Fibroblast of villous mesenchyme (primary cell): ENCODE measurements at regions not wholly inside any gene's neighbourhood (a gene's known extent, or its start where the extent isn't known, plus 50 kb on each side); places are given as distances from the start of the nearest gene placed in this dataset.
"Not testable (repeated sequence)": the region's sequence is repeated elsewhere in the genome, so short reads cannot be mapped to it uniquely, and the experiment has no call there.

ENCODE experiments used
- DNase-seq: peaks from one replicate; pipeline ENCODE4 v3.0.0-alpha.2; 2010; ENCODE audit warnings: low read depth
- H3K4me3 ChIP-seq: 2 replicates; pipeline ENCODE4 v1.5.1; 2011; ENCODE audit warnings: low read depth, mild to moderate bottlenecking, low read length
- CTCF ChIP-seq: IDR thresholded peaks from 2 replicates; pipeline ENCODE4 v1.5.1; 2012; ENCODE audit warnings: low read depth, mild to moderate bottlenecking, low read length; ENCODE audit not compliant: insufficient read depth

- H3K4me3 ChIP-seq, DNase-seq: not testable (repeated sequence)
Observed at GRCh38 chr2:85969367-85969766, 80.6 kb upstream of the ST3GAL5 start.

DNA sequence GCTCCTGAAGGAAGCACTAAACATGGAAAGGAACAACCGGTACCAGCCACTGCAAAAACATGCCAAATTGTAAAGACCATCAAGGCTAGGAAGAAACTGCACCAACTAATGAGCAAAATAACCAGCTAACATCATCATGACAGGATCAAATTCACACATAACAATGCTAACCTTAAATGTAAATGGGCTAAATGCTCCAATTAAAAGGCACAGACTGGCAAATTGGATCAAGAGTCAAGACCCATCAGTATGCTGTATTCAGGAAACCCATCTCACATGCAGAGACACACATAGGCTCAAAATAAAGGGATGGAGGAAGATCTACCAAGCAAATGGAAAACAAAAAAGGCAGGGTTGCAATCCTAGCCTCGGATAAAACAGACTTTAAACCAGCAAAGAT lies 77.0 kb upstream of the ST3GAL5 start:
- not testable (repeated sequence) for DNase-seq, H3K4me3 ChIP-seq

DNA sequence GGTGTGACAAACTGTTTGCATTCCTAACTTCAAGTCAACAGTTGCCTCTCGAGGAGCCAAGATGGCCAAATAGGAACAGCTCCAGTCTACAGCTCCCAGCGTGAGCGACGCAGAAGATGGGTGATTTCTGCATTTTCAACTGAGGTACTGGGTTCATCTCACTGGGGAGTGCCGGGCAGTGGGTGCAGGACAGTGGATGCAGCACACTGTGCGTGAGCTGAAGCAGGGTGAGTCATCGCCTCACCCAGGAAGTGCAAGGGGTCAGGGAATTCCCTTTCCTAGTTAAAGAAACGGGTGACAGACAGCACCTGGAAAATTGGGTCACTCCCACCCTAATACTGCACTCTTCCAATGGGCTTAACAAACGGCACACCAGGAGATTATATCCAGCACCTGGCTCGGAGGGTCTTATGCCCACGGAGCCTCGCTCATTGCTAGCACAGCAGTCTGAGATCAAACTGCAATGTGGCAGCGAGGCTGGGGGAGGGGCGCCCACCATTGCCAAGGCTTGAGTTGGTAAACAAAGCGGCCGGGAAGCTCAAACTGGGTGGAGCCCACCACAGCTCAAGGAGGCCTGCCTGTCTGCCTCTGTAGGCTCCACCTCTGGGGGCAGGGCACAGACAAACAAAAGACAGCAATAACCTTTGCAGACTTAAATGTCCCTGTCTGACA lies 75.1 kb upstream of the ST3GAL5 start:
- not testable (repeated sequence) for H3K4me3 ChIP-seq, DNase-seq

DNA sequence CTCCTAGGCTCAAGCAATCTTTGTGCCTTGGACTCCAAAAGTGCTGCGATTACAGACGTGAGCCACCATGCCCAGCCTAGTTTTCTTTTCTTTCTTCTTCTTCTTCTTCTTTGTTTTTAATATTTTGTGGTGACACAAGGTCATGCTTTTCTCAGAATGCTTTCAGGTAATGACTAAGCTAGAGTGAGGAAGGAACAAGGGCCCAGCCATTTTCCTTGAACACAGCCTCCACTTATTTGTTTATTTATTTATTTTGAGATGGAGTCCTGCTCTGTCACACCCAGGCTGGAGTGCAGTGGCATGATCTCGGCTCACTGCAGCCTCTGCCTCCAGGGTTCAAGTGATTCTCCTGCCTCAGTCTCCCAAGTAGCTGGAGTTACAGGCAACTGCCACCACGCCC lies 74.3 kb upstream of the ST3GAL5 start:
- TF ChIP-seq CTCF: no peak
- DNase-seq: no peak
- no peak overlapping the region for H3K4me3 ChIP-seq

GRCh38 chr2:85961754-85962153 lies 73.0 kb upstream of the ST3GAL5 start:
- no peak for DNase-seq
- no peak overlapping the region for H3K4me3 ChIP-seq
- TF ChIP-seq CTCF: no peak

- no peak for TF ChIP-seq CTCF
- no peak for DNase-seq
- H3K4me3 ChIP-seq: no peak overlapping the region
Observed at GRCh38 chr2:85961053-85961452, 72.3 kb upstream of the ST3GAL5 start.

DNA sequence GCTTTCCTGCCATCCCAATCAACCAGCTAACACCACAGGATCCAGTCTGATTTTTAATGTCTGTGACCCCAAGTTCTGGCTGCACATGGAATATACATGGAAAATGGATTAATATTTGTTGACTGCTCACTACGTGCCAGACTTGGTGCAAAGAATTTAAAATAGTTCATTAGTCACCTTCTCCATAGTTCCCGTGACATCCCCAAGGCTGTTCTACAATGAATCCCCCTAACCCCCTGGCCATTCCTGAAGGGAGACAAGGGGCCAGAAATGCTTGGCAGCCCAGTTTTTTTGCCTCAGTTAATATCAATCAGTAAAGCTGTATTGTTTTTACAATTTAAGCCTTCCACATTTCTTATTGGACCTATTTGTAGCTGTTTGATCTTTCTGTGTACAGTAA lies 71.0 kb upstream of the ST3GAL5 start:
- no peak for DNase-seq
- no peak for TF ChIP-seq CTCF

GRCh38 chr2:85959185-85959584 lies 70.4 kb upstream of the ST3GAL5 start:
- no peak for TF ChIP-seq CTCF
- no peak for DNase-seq
- H3K4me3 ChIP-seq: no peak overlapping the region

More for the DNA sequence above, 71.0 kb upstream of the ST3GAL5 start:
- no peak overlapping the region for H3K4me3 ChIP-seq
